SK-N-SH (cell line): ENCODE measurements at regions not wholly inside any gene's neighbourhood (a gene's known extent, or its start where the extent isn't known, plus 50 kb on each side); places are given as distances from the start of the nearest gene placed in this dataset.

Experiments
- CTCF ChIA-PET: fragments of 300-600, 350-600 bp; formaldehyde crosslinking; extraction: SDS; loops from one replicate; lab custom pipeline; 2021; lab: Yijun Ruan, JAX
- POLR2A ChIA-PET: fragments of 350-600 bp; sonication (Branson Sonifier 250); formaldehyde crosslinking; extraction: SDS; loops from one replicate; lab custom pipeline; 2020; ENCODE audit warnings: antibody characterized with exemption, inconsistent platforms; lab: Yijun Ruan, JAX
- DNase-seq: peaks from one replicate; pipeline ENCODE4 v3.0.0; 2012
- H2AFZ ChIP-seq: fragments of 200-600 bp; sonication (generic); 2 replicates; pipeline ENCODE4 v1.8.1; 2016; ENCODE audit warnings: antibody characterized with exemption, mild to moderate bottlenecking, low read depth
- H3F3A ChIP-seq: fragments of 200-600 bp; sonication (generic); replicated peaks from 2 replicates; pipeline ENCODE3; 2016; ENCODE audit warnings: antibody characterized with exemption, mild to moderate bottlenecking; ENCODE audit not compliant: insufficient read depth
- H3K27ac ChIP-seq, 2 experiments: fragments of 200-500 bp in 1 of 2; fragments of 200-600 bp in 1 of 2; sonication (Bioruptor generic) in 1 of 2; sonication (generic), shearing (Covaris generic) in 1 of 2; 2 replicates each; pipeline versions ENCODE4 v1.5.1 to v1.6.1; 2014 to 2016; ENCODE audit warnings: low read depth in 2 of 2, inconsistent platforms in 1 of 2, low read length in 1 of 2, mild to moderate bottlenecking in 1 of 2, mixed read lengths in 1 of 2
- H3K27me3 ChIP-seq: fragments of 200-600 bp; sonication (generic), shearing (Covaris generic); 2 replicates; pipeline ENCODE4 v1.6.1; 2016; ENCODE audit warnings: mixed run types; ENCODE audit not compliant: insufficient read depth
- H3K36me3 ChIP-seq, 2 experiments: fragments of 200-500 bp in 1 of 2; fragments of 200-600 bp in 1 of 2; sonication (Bioruptor generic) in 1 of 2; sonication (generic) in 1 of 2; replicated peaks in 1 of 2; 2 replicates each; pipeline versions ENCODE3 to v1.5.1; 2014 to 2016; ENCODE audit warnings: low read length in 1 of 2, mild to moderate bottlenecking in 1 of 2; ENCODE audit not compliant: insufficient read depth in 2 of 2, control insufficient read depth in 1 of 2
- H3K4me1 ChIP-seq, 2 experiments: fragments of 200-500 bp in 1 of 2; fragments of 200-600 bp in 1 of 2; sonication (Bioruptor generic) in 1 of 2; sonication (generic), shearing (Covaris generic) in 1 of 2; 2 replicates each; pipeline versions ENCODE4 v1.5.1 to v1.6.1; 2014 to 2016; ENCODE audit warnings: low read depth in 1 of 2, low read length in 1 of 2, mixed run types in 1 of 2; ENCODE audit not compliant: insufficient read depth in 2 of 2, control insufficient read depth in 1 of 2
- H3K4me2 ChIP-seq: fragments of 200-600 bp; sonication (generic), shearing (Covaris generic); 2 replicates; pipeline ENCODE4 v1.6.1; 2017; ENCODE audit warnings: mixed run types
- H3K4me3 ChIP-seq, 2 experiments: fragments of 200-500 bp in 1 of 2; fragments of 200-600 bp in 1 of 2; sonication (Bioruptor generic) in 1 of 2; sonication (generic), shearing (Covaris generic) in 1 of 2; 2 replicates each; pipeline versions ENCODE4 v1.5.1 to v1.8.1; 2014 to 2016; ENCODE audit warnings: low read depth in 2 of 2, inconsistent platforms in 1 of 2, low read length in 1 of 2, mild to moderate bottlenecking in 1 of 2, mixed read lengths in 1 of 2, moderate library complexity in 1 of 2
- H3K79me2 ChIP-seq: fragments of 200-600 bp; sonication (generic); 2 replicates; pipeline ENCODE4 v1.8.1; 2017; ENCODE audit warnings: mild to moderate bottlenecking; ENCODE audit not compliant: insufficient read depth
- H3K9ac ChIP-seq: fragments of 200-600 bp; sonication (generic); 2 replicates; pipeline ENCODE4 v1.6.1; 2017; ENCODE audit warnings: mixed run types
- H3K9me2 ChIP-seq: fragments of 200-600 bp; sonication (generic); 2 replicates; pipeline ENCODE4 v1.6.1; 2017; ENCODE audit warnings: mixed run types
- H3K9me3 ChIP-seq: fragments of 200-600 bp; sonication (generic); 2 replicates; pipeline ENCODE4 v1.6.1; 2017; ENCODE audit warnings: mixed run types, mild to moderate bottlenecking, moderate library complexity
- H4K20me1 ChIP-seq: fragments of 200-600 bp; sonication (generic); 2 replicates; pipeline ENCODE4 v1.6.1; 2017; ENCODE audit warnings: mild to moderate bottlenecking, mixed run types; ENCODE audit not compliant: insufficient read depth
- CHD2 ChIP-seq: fragments of 150-350 bp; IDR thresholded peaks from 2 replicates; pipeline ENCODE4 v1.6.1; 2018; ENCODE audit warnings: low read length; ENCODE audit not compliant: partially characterized antibody
- EZH2phosphoT487 ChIP-seq: fragments of 200-600 bp; sonication (generic); IDR thresholded peaks from 2 replicates; pipeline ENCODE4 v1.6.1; 2017; ENCODE audit warnings: low read depth, mixed run types, mild to moderate bottlenecking, antibody characterized with exemption, moderate library complexity, borderline replicate concordance
- FOSL2 ChIP-seq: IDR thresholded peaks from 2 replicates; pipeline ENCODE4 v1.4.0; 2012; ENCODE audit warnings: low read depth, mild to moderate bottlenecking, moderate library complexity, borderline replicate concordance
- FOXJ3 ChIP-seq: sonication (generic); formaldehyde crosslinking; IDR thresholded peaks from 2 replicates; pipeline ENCODE4 v1.5.1; 2020; ENCODE audit warnings: mild to moderate bottlenecking, missing genetic modification reagents
- FOXM1 ChIP-seq: IDR thresholded peaks from 2 replicates; pipeline ENCODE4 v1.4.0; 2012; ENCODE audit warnings: low read depth, mild to moderate bottlenecking
- GABPA ChIP-seq: IDR thresholded peaks from 2 replicates; pipeline ENCODE4 v1.4.0; 2012; ENCODE audit warnings: low read depth, mild to moderate bottlenecking
- GATA2 ChIP-seq: sonication (generic); formaldehyde crosslinking; IDR thresholded peaks from 2 replicates; pipeline ENCODE4 v1.5.0; 2020; ENCODE audit warnings: mild to moderate bottlenecking, missing genetic modification reagents
- JUND ChIP-seq: IDR thresholded peaks from 2 replicates; pipeline ENCODE4 v1.4.0; 2012
- MEF2A ChIP-seq: IDR thresholded peaks from 2 replicates; pipeline ENCODE4 v1.4.0; 2012; ENCODE audit warnings: low read depth, borderline replicate concordance
- NFIC ChIP-seq: IDR thresholded peaks from 2 replicates; pipeline ENCODE4 v1.4.0; 2012; ENCODE audit warnings: borderline replicate concordance
- NRF1 ChIP-seq: IDR thresholded peaks from 2 replicates; pipeline ENCODE4 v1.6.1; 2012; ENCODE audit warnings: low read depth, mild to moderate bottlenecking, low read length
- RAD21 ChIP-seq: IDR thresholded peaks from 2 replicates; pipeline ENCODE4 v1.6.1; 2012; ENCODE audit warnings: mild to moderate bottlenecking, low read length
- RCOR1 ChIP-seq: fragments of 150-350 bp; IDR thresholded peaks from 2 replicates; pipeline ENCODE4 v1.6.1; 2017; ENCODE audit warnings: antibody characterized with exemption, low read length
- TEAD4 ChIP-seq: IDR thresholded peaks from 2 replicates; pipeline ENCODE4 v1.4.0; 2012; ENCODE audit warnings: mild to moderate bottlenecking, borderline replicate concordance; ENCODE audit not compliant: insufficient read depth
- YY1 ChIP-seq: IDR thresholded peaks from 2 replicates; pipeline ENCODE4 v1.4.0; 2012; ENCODE audit warnings: low read depth, mild to moderate bottlenecking
- WGBS: methylation state at CpG from one replicate; pipeline ENCODE4 v1.1.6; 2017; ENCODE audit warnings: low lambda C conversion rate; 5-methylcytosine and 5-hydroxymethylcytosine counted together
- TF ChIP-seq, protein P1 (sequence below): fragments of 200-600 bp; sonication (generic); IDR thresholded peaks from 2 replicates; pipeline ENCODE4 v1.6.1; 2017; ENCODE audit warnings: antibody characterized with exemption, mild to moderate bottlenecking, moderate library complexity
- TF ChIP-seq, protein P2 (sequence below): IDR thresholded peaks from 2 replicates; pipeline ENCODE4 v1.4.0; 2012; ENCODE audit warnings: low read depth, borderline replicate concordance
- TF ChIP-seq, protein P3 (sequence below): IDR thresholded peaks from 2 replicates; pipeline ENCODE4 v1.6.1; 2012; ENCODE audit warnings: mild to moderate bottlenecking, low read depth, low read length, moderate library complexity

DNA sequence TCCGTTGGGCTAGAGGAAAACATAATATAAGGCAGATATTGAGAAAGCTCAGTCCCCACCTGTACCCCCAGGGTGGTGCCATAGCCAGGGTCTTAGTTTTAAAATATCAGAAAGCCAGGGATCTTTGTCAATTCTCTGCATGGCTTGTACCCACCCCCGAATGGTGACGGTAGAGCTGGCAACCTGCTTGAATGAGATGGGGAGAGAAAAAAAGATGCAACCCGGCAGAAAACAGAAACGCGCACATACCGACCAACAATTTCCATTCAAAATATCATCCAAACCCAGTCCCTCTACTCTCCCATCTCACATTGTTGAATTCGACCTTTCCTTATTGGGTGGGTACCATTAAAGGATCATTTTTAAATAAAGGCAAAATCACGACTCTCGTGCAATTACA is 543.9 kb downstream of the MIAT start:
- WGBS: 96% methylated on average over 10 of the region's 10 CpGs
- no peaks in the 10 kb centered on the region for H3K27me3 ChIP-seq

More for the DNA sequence above, 543.9 kb downstream of the MIAT start:
- no peaks in the 10 kb centered on the region for H3K9me2 ChIP-seq
- H3K4me3 ChIP-seq: no peak overlapping the region
- TF ChIP-seq NRF1 (no peak), FOXJ3 (CRISPR knock-in tag) (no peak), NFIC (no peak), RAD21 (no peak), FOXM1 (no peak), MEF2A (no peak), GATA2 (CRISPR knock-in tag) (no peak), FOSL2 (no peak), GABPA (no peak), TEAD4 (no peak), JUND (no peak), EZH2phosphoT487 (no peak), RCOR1 (no peak), CHD2 (no peak), YY1 (no peak)
- TF ChIP-seq, protein P1, sequence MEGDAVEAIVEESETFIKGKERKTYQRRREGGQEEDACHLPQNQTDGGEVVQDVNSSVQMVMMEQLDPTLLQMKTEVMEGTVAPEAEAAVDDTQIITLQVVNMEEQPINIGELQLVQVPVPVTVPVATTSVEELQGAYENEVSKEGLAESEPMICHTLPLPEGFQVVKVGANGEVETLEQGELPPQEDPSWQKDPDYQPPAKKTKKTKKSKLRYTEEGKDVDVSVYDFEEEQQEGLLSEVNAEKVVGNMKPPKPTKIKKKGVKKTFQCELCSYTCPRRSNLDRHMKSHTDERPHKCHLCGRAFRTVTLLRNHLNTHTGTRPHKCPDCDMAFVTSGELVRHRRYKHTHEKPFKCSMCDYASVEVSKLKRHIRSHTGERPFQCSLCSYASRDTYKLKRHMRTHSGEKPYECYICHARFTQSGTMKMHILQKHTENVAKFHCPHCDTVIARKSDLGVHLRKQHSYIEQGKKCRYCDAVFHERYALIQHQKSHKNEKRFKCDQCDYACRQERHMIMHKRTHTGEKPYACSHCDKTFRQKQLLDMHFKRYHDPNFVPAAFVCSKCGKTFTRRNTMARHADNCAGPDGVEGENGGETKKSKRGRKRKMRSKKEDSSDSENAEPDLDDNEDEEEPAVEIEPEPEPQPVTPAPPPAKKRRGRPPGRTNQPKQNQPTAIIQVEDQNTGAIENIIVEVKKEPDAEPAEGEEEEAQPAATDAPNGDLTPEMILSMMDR: no peak
- TF ChIP-seq, protein P2, sequence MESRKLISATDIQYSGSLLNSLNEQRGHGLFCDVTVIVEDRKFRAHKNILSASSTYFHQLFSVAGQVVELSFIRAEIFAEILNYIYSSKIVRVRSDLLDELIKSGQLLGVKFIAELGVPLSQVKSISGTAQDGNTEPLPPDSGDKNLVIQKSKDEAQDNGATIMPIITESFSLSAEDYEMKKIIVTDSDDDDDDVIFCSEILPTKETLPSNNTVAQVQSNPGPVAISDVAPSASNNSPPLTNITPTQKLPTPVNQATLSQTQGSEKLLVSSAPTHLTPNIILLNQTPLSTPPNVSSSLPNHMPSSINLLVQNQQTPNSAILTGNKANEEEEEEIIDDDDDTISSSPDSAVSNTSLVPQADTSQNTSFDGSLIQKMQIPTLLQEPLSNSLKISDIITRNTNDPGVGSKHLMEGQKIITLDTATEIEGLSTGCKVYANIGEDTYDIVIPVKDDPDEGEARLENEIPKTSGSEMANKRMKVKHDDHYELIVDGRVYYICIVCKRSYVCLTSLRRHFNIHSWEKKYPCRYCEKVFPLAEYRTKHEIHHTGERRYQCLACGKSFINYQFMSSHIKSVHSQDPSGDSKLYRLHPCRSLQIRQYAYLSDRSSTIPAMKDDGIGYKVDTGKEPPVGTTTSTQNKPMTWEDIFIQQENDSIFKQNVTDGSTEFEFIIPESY: no peak
- TF ChIP-seq, protein P3, sequence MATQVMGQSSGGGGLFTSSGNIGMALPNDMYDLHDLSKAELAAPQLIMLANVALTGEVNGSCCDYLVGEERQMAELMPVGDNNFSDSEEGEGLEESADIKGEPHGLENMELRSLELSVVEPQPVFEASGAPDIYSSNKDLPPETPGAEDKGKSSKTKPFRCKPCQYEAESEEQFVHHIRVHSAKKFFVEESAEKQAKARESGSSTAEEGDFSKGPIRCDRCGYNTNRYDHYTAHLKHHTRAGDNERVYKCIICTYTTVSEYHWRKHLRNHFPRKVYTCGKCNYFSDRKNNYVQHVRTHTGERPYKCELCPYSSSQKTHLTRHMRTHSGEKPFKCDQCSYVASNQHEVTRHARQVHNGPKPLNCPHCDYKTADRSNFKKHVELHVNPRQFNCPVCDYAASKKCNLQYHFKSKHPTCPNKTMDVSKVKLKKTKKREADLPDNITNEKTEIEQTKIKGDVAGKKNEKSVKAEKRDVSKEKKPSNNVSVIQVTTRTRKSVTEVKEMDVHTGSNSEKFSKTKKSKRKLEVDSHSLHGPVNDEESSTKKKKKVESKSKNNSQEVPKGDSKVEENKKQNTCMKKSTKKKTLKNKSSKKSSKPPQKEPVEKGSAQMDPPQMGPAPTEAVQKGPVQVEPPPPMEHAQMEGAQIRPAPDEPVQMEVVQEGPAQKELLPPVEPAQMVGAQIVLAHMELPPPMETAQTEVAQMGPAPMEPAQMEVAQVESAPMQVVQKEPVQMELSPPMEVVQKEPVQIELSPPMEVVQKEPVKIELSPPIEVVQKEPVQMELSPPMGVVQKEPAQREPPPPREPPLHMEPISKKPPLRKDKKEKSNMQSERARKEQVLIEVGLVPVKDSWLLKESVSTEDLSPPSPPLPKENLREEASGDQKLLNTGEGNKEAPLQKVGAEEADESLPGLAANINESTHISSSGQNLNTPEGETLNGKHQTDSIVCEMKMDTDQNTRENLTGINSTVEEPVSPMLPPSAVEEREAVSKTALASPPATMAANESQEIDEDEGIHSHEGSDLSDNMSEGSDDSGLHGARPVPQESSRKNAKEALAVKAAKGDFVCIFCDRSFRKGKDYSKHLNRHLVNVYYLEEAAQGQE: no peak
- TF ChIP-seq, all 33 proteins: peak for 0
- POLR2A ChIA-PET: interaction anchor here (0.8 kb wide), 1 partner anchor 22 kb away, joined by 3 read pairs; no protein-coding TSS in a partner anchor
- H3K9me3 ChIP-seq: no peaks in the 10 kb centered on the region
- H3K4me1 ChIP-seq: peaks cover 0 to 10% of the 10 kb centered on the region in 2 experiments; a peak in 2 of 4 replicates
- H2AFZ ChIP-seq: no peak overlapping the region
- CTCF ChIA-PET: no interaction called here
- H3K27ac ChIP-seq: no peak overlapping the region
- H3K36me3 ChIP-seq: no peaks in the 10 kb centered on the region
- H4K20me1 ChIP-seq: no peaks in the 10 kb centered on the region
- no peak overlapping the region for H3K9ac ChIP-seq
- no peaks in the 10 kb centered on the region for H3K79me2 ChIP-seq
- H3K4me2 ChIP-seq: no peak overlapping the region
- no peak for DNase-seq
- no peaks in the 10 kb centered on the region for H3F3A ChIP-seq
